ENCODE measurements at regions not wholly inside any gene's neighbourhood (a gene's known extent, or its start where the extent isn't known, plus 50 kb on each side); places are given as distances from the start of the nearest gene placed in this dataset.
"Not testable (repeated sequence)": the region's sequence is repeated elsewhere in the genome, so short reads cannot be mapped to it uniquely, and the experiment has no call there.

DNA sequence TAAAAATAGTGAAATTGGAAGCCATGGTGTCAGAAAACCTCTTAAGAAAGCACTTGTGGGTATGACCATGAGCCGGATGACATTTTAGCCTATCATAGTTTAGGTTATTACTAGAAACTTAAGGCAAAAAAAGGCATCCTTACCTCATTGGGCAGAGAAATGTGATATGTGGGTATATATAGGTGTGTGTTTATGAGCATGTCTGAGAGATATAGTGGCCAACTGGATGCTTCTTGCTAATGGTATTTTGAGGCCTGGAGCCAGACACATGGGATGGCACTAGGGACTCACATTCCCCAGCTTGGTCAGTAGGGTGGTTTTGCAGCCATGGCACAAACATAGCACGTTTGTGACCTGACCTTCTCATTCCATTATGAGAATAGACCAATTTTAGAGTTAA, 295.6 kb upstream of the MEF2C start:
- Mint-ChIP-seq H3K27me3 (ENCODE audit: unreplicated experiment) (no peaks in the 10 kb centered on the region), H3K36me3 (ENCODE audit: unreplicated experiment) (no peaks in the 10 kb centered on the region), H3K27ac (ENCODE audit: unreplicated experiment) (no peak overlapping the region), H3K4me1 (ENCODE audit: low read depth, unreplicated experiment) (no peaks in the 10 kb centered on the region), H3K9me3 (ENCODE audit: unreplicated experiment) (no peaks in the 10 kb centered on the region), H3K4me3 (ENCODE audit: unreplicated experiment) (no peak overlapping the region)
- TF ChIP-seq, protein P1, sequence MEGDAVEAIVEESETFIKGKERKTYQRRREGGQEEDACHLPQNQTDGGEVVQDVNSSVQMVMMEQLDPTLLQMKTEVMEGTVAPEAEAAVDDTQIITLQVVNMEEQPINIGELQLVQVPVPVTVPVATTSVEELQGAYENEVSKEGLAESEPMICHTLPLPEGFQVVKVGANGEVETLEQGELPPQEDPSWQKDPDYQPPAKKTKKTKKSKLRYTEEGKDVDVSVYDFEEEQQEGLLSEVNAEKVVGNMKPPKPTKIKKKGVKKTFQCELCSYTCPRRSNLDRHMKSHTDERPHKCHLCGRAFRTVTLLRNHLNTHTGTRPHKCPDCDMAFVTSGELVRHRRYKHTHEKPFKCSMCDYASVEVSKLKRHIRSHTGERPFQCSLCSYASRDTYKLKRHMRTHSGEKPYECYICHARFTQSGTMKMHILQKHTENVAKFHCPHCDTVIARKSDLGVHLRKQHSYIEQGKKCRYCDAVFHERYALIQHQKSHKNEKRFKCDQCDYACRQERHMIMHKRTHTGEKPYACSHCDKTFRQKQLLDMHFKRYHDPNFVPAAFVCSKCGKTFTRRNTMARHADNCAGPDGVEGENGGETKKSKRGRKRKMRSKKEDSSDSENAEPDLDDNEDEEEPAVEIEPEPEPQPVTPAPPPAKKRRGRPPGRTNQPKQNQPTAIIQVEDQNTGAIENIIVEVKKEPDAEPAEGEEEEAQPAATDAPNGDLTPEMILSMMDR (IDR thresholded peaks at IDR 0.05; ENCODE audit: partially characterized antibody, unreplicated experiment) = no peak
- DNase-seq = no peak

DNA sequence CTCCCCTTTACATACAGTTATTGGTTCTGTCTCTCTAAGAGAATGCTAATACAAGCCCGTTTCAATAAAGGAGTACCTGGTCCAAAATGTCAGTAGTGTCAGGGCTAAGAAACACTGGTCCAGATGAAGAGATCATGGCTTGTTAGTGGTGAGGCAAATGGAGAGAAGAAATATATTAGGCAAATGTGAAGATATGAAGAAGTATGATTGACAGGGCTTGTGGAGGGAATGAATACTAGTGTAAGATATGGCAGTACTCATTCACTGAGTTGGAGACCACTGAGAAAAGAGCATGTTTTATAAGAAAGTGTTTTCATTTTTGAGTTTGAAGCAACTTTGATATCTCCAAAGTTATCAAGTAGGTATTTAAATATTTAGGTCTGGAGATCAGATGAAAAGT, 290.5 kb upstream of the MEF2C start:
- no peak for DNase-seq
- no peak overlapping the region for H3K4me3 Mint-ChIP-seq (ENCODE audit: unreplicated experiment)
- H3K9me3 Mint-ChIP-seq (ENCODE audit: unreplicated experiment) = no peaks in the 10 kb centered on the region
- no peaks in the 10 kb centered on the region for H3K36me3 Mint-ChIP-seq (ENCODE audit: unreplicated experiment)
- no peaks in the 10 kb centered on the region for H3K27me3 Mint-ChIP-seq (ENCODE audit: unreplicated experiment)
- H3K4me1 Mint-ChIP-seq (ENCODE audit: low read depth, unreplicated experiment) = no peaks in the 10 kb centered on the region
- TF ChIP-seq, protein P1 (IDR thresholded peaks at IDR 0.05; ENCODE audit: partially characterized antibody, unreplicated experiment) = no peak
- H3K27ac Mint-ChIP-seq (ENCODE audit: unreplicated experiment) = no peak overlapping the region

DNA sequence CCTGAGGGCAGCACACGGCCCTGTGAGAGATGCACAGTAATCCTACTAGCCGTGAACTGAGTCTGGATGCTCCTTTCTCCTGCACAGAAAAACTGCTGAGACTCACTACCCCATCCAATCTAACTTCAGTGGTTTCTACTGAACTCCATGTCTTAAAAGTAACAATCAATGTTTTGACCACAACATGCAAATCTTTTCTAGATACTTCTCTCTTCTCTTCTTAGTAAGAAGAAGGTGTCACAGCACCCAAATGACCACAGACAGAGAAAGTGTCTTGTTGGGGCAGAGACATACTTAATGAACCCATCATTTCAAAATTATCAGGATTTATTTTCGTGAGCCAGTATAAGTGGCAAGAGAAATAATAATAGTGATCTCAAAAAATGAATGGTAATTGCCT, 285.8 kb upstream of the MEF2C start:
- Mint-ChIP-seq H3K36me3 (ENCODE audit: unreplicated experiment) (no peaks in the 10 kb centered on the region), H3K27me3 (ENCODE audit: unreplicated experiment) (no peaks in the 10 kb centered on the region), H3K27ac (ENCODE audit: unreplicated experiment) (no peak overlapping the region), H3K4me1 (ENCODE audit: low read depth, unreplicated experiment) (no peaks in the 10 kb centered on the region), H3K4me3 (ENCODE audit: unreplicated experiment) (no peak overlapping the region), H3K9me3 (ENCODE audit: unreplicated experiment) (no peaks in the 10 kb centered on the region)
- DNase-seq = no peak
- TF ChIP-seq, protein P1 (IDR thresholded peaks at IDR 0.05; ENCODE audit: partially characterized antibody, unreplicated experiment) = no peak

DNA sequence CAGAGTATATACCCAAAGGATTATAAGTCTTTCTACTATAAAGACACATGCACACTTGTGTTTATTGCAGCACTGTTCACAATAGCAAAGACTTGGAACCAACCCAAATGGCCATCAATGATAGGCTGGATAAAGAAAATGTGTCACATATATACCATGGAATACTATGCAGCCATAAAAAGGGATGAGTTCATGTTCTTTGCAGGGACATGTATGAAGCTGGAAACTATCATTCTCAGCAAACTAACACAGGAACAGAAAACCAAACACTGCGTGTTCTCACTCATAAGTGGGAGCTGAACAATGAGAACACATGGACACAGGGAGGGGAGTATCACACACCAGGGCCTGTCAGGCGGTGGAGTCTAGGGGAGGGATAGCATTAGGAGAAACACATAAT, 281.7 kb upstream of the MEF2C start:
- H3K4me3 Mint-ChIP-seq (ENCODE audit: unreplicated experiment); H3K27me3 Mint-ChIP-seq (ENCODE audit: unreplicated experiment); DNase-seq; H3K36me3 Mint-ChIP-seq (ENCODE audit: unreplicated experiment); H3K27ac Mint-ChIP-seq (ENCODE audit: unreplicated experiment); H3K9me3 Mint-ChIP-seq (ENCODE audit: unreplicated experiment); H3K4me1 Mint-ChIP-seq (ENCODE audit: low read depth, unreplicated experiment): not testable (repeated sequence)

DNA sequence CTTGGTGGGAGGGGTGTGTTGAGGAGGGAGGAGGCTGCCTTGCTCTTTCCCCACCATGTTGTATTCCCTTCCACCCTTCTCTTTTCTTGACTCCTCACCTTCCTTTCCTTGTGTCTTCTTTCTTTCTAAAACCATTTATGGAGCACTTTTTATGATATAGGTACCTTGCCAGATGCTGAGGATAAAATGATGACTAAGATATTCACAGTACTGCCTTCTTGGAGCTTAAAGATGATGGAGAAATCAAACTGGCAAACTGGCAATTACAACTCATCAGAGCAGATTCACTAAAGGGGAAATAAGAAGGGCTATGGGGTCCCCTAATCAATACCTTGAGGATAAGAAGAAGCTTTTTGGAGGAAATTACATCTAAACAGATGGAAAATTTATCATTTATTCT, 273.2 kb upstream of the MEF2C start:
- TF ChIP-seq, protein P1 (IDR thresholded peaks at IDR 0.05; ENCODE audit: partially characterized antibody, unreplicated experiment) = no peak
- no peak for DNase-seq
- H3K27me3 Mint-ChIP-seq (ENCODE audit: unreplicated experiment) = no peaks in the 10 kb centered on the region
- H3K36me3 Mint-ChIP-seq (ENCODE audit: unreplicated experiment) = no peaks in the 10 kb centered on the region
- H3K4me3 Mint-ChIP-seq (ENCODE audit: unreplicated experiment) = no peak overlapping the region
- no peaks in the 10 kb centered on the region for H3K9me3 Mint-ChIP-seq (ENCODE audit: unreplicated experiment)
- no peak overlapping the region for H3K27ac Mint-ChIP-seq (ENCODE audit: unreplicated experiment)
- no peaks in the 10 kb centered on the region for H3K4me1 Mint-ChIP-seq (ENCODE audit: low read depth, unreplicated experiment)

DNA sequence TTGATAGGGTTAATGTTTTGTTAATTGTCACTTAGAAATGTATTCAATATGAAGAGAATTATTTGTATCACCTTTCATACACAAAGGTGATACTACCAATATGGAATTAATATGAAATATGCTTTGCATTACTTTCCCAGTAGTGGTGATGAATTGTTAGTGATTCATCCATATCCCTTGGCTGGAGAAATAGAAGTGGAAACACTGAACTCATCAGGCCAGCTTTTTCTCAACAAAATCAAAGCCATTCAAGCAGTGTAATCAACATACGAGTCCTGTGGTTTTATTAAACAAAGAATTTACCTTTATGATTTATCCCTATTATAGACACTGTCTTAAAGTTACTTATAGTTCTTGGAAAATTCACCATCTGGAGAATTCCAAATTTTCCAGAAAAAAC, 264.0 kb upstream of the MEF2C start:
- DNase-seq = no peak

More for the DNA sequence above, 264.0 kb upstream of the MEF2C start:
- H3K27ac Mint-ChIP-seq (ENCODE audit: unreplicated experiment) = no peak overlapping the region
- H3K27me3 Mint-ChIP-seq (ENCODE audit: unreplicated experiment) = peaks cover 2% of the 10 kb centered on the region
- H3K4me3 Mint-ChIP-seq (ENCODE audit: unreplicated experiment) = no peak overlapping the region
- no peaks in the 10 kb centered on the region for H3K9me3 Mint-ChIP-seq (ENCODE audit: unreplicated experiment)
- TF ChIP-seq, protein P1 (IDR thresholded peaks at IDR 0.05; ENCODE audit: partially characterized antibody, unreplicated experiment) = no peak
- H3K36me3 Mint-ChIP-seq (ENCODE audit: unreplicated experiment) = no peaks in the 10 kb centered on the region
- no peaks in the 10 kb centered on the region for H3K4me1 Mint-ChIP-seq (ENCODE audit: low read depth, unreplicated experiment)
